ENCODE measurements at regions not wholly inside any gene's neighbourhood (a gene's known extent, or its start where the extent isn't known, plus 50 kb on each side); places are given as distances from the start of the nearest gene placed in this dataset.

GRCh38 chr21:23496729-23497128 lies 2110.6 kb downstream of the MRPL39 start:
- no peak for ATAC-seq
- FAIRE-seq = no peak
- TF ChIP-seq CTCF (IDR thresholded peaks at IDR 0.05) = no peak
- Histone ChIP-seq H3K27me3 (no peaks in the 10 kb centered on the region), H3K4me3 (no peak overlapping the region), H3K9me3 (no peaks in the 10 kb centered on the region), H3K36me3 (no peaks in the 10 kb centered on the region), H3K4me1 (no peaks in the 10 kb centered on the region), H3K27ac (no peak overlapping the region)
- intact Hi-C loops (cut with DNase I) = no loop called here
- 28 to 47% methylated on average over 1 of the region's 1 CpG for WGBS, 2 donors
- DNase-seq = no peak

- WGBS, 2 donors = 54 to 75% methylated on average over 2 of the region's 2 CpGs
- Histone ChIP-seq H3K27me3 (no peaks in the 10 kb centered on the region), H3K4me1 (no peaks in the 10 kb centered on the region), H3K36me3 (no peaks in the 10 kb centered on the region), H3K4me3 (no peak overlapping the region), H3K27ac (no peak overlapping the region), H3K9me3 (no peaks in the 10 kb centered on the region)
- intact Hi-C loops (cut with DNase I) = no loop called here
- no peak for TF ChIP-seq CTCF (IDR thresholded peaks at IDR 0.05)
- ATAC-seq = no peak
- FAIRE-seq = no peak
- DNase-seq = no peak
These were observed 2119.0 kb downstream of the MRPL39 start for GRCh38 chr21:23488245-23488644.

GRCh38 chr21:23480591-23481270 lies 2126.6 kb downstream of the MRPL39 start:
- FAIRE-seq = peak; percentile 29
- Histone ChIP-seq H3K4me3 (no peak overlapping the region), H3K27me3 (no peaks in the 10 kb centered on the region), H3K36me3 (no peaks in the 10 kb centered on the region), H3K27ac (no peak overlapping the region), H3K9me3 (no peaks in the 10 kb centered on the region), H3K4me1 (no peaks in the 10 kb centered on the region)
- intact Hi-C loops (cut with DNase I) = no loop called here
- ATAC-seq = no peak
- no peak for DNase-seq
- TF ChIP-seq CTCF (IDR thresholded peaks at IDR 0.05) = no peak
- 79 to 89% methylated on average over 1 of the region's 1 CpG for WGBS, 2 donors

- ATAC-seq (no peak), DNase-seq (no peak), FAIRE-seq (no peak)
- no peaks in the 10 kb centered on the region for H3K9me3 ChIP-seq
- no peak overlapping the region for H3K27ac ChIP-seq
- no peaks in the 10 kb centered on the region for H3K4me1 ChIP-seq
- H3K27me3 ChIP-seq = no peaks in the 10 kb centered on the region
- H3K36me3 ChIP-seq = no peaks in the 10 kb centered on the region
- intact Hi-C loops (cut with DNase I) = no loop called here
- no peak overlapping the region for H3K4me3 ChIP-seq
- no peak for TF ChIP-seq CTCF (IDR thresholded peaks at IDR 0.05)
These were observed 2128.9 kb downstream of the MRPL39 start for GRCh38 chr21:23478381-23478780.

GRCh38 chr21:23475281-23476219 lies 2131.7 kb downstream of the MRPL39 start:
- Histone ChIP-seq H3K9me3 (no peaks in the 10 kb centered on the region), H3K27ac (no peak overlapping the region), H3K36me3 (no peaks in the 10 kb centered on the region), H3K4me1 (no peaks in the 10 kb centered on the region), H3K4me3 (no peak overlapping the region), H3K27me3 (no peaks in the 10 kb centered on the region)
- ATAC-seq = no peak
- intact Hi-C loops (cut with DNase I) = no loop called here
- no peak for FAIRE-seq
- TF ChIP-seq CTCF (IDR thresholded peaks at IDR 0.05) = no peak
- no peak for DNase-seq
- WGBS, 2 donors = 67 to 80% methylated on average over 7 of the region's 7 CpGs

Data from pancreas (tissue), 10 donors.